H9 (cell line): ENCODE measurements at regions not wholly inside any gene's neighbourhood (a gene's known extent, or its start where the extent isn't known, plus 50 kb on each side); places are given as distances from the start of the nearest gene placed in this dataset.

Source experiments
- DNase-seq: peaks from one replicate; pipeline ENCODE4 v3.0.0-alpha.2; 2017
- H2AFZ ChIP-seq: one replicate; pipeline ENCODE4 v1.6.1; 2013; ENCODE audit warnings: mild to moderate bottlenecking, low read length, control low read depth, moderate library complexity
- H2AK5ac ChIP-seq: 2 replicates; pipeline ENCODE4 v1.6.1; 2013; ENCODE audit warnings: low read length, control low read depth, mixed read lengths; ENCODE audit not compliant: insufficient read length
- H2BK120ac ChIP-seq: one replicate; pipeline ENCODE4 v1.6.1; 2013; ENCODE audit warnings: low read depth, mild to moderate bottlenecking, low read length, control low read depth, inconsistent platforms; ENCODE audit not compliant: poor library complexity, severe bottlenecking
- H2BK12ac ChIP-seq: 2 replicates; pipeline ENCODE4 v1.6.1; 2013; ENCODE audit warnings: low read length, control low read depth, mixed read lengths, low read depth; ENCODE audit not compliant: insufficient read length
- H2BK15ac ChIP-seq: 2 replicates; pipeline ENCODE4 v1.6.1; 2013; ENCODE audit warnings: low read depth, low read length, control low read depth
- H2BK20ac ChIP-seq: one replicate; pipeline ENCODE4 v1.6.1; 2013; ENCODE audit warnings: low read depth, mild to moderate bottlenecking, low read length, control low read depth, inconsistent platforms; ENCODE audit not compliant: poor library complexity, severe bottlenecking
- H2BK5ac ChIP-seq: 2 replicates; pipeline ENCODE4 v1.6.1; 2013; ENCODE audit warnings: low read length, control low read depth, mixed read lengths; ENCODE audit not compliant: insufficient read length
- H3K14ac ChIP-seq: 2 replicates; pipeline ENCODE4 v1.6.1; 2013; ENCODE audit warnings: low read length, control low read depth; ENCODE audit not compliant: insufficient read depth
- H3K18ac ChIP-seq: 2 replicates; pipeline ENCODE4 v1.6.1; 2013; ENCODE audit warnings: low read depth, mild to moderate bottlenecking, mixed read lengths, low read length, control low read depth; ENCODE audit not compliant: insufficient read length
- H3K23ac ChIP-seq: 2 replicates; pipeline ENCODE4 v1.6.1; 2013; ENCODE audit warnings: low read length, control low read depth, mixed read lengths, low read depth; ENCODE audit not compliant: insufficient read length
- H3K23me2 ChIP-seq: 2 replicates; pipeline ENCODE4 v1.6.1; 2013; ENCODE audit warnings: low read depth, mild to moderate bottlenecking, mixed read lengths, low read length, control low read depth; ENCODE audit not compliant: insufficient read length, poor library complexity, severe bottlenecking
- H3K27ac ChIP-seq: 2 replicates; pipeline ENCODE4 v1.5.1; 2013; ENCODE audit warnings: low read length, control low read depth, mixed read lengths, low read depth; ENCODE audit not compliant: insufficient read length
- H3K27me3 ChIP-seq: 2 replicates; pipeline ENCODE4 v1.6.1; 2013; ENCODE audit warnings: low read length, control low read depth, inconsistent platforms; ENCODE audit not compliant: insufficient read depth
- H3K4ac ChIP-seq: 2 replicates; pipeline ENCODE4 v1.6.1; 2013; ENCODE audit warnings: low read depth, mild to moderate bottlenecking, control low read depth, inconsistent platforms, low read length, moderate library complexity
- H3K4me1 ChIP-seq: 2 replicates; pipeline ENCODE4 v1.6.1; 2013; ENCODE audit warnings: low read length, control low read depth, inconsistent platforms; ENCODE audit not compliant: insufficient read depth
- H3K4me2 ChIP-seq: 2 replicates; pipeline ENCODE4 v1.6.1; 2013; ENCODE audit warnings: low read length, control low read depth, mixed read lengths; ENCODE audit not compliant: insufficient read length, insufficient read depth
- H3K56ac ChIP-seq: 2 replicates; pipeline ENCODE4 v1.6.1; 2013; ENCODE audit warnings: low read depth, mild to moderate bottlenecking, mixed read lengths, low read length, control low read depth; ENCODE audit not compliant: insufficient read length
- H3K79me1 ChIP-seq: 2 replicates; pipeline ENCODE4 v1.6.1; 2013; ENCODE audit warnings: low read depth, mild to moderate bottlenecking, moderate library complexity, low read length, control low read depth, inconsistent platforms; ENCODE audit not compliant: insufficient read depth, poor library complexity, severe bottlenecking
- H3K79me2 ChIP-seq: 2 replicates; pipeline ENCODE4 v1.6.1; 2013; ENCODE audit warnings: low read length, control low read depth, inconsistent platforms; ENCODE audit not compliant: insufficient read depth
- H3K9ac ChIP-seq: 2 replicates; pipeline ENCODE4 v1.6.1; 2013; ENCODE audit warnings: low read length, control low read depth, mixed read lengths; ENCODE audit not compliant: insufficient read length; ENCODE audit errors: extremely low read depth
- H3K9me3 ChIP-seq: one replicate; pipeline ENCODE4 v1.6.1; 2013; ENCODE audit warnings: low read depth, low read length, inconsistent platforms; ENCODE audit not compliant: control insufficient read depth
- H3T11ph ChIP-seq: one replicate; pipeline ENCODE4 v1.6.1; 2013; ENCODE audit warnings: mild to moderate bottlenecking, low read length, control low read depth, inconsistent platforms
- H4K20me1 ChIP-seq: one replicate; pipeline ENCODE4 v1.6.1; 2013; ENCODE audit not compliant: control insufficient read depth, insufficient read length, insufficient read depth
- H4K5ac ChIP-seq: 2 replicates; pipeline ENCODE4 v1.6.1; 2013; ENCODE audit warnings: low read depth, mild to moderate bottlenecking, mixed read lengths, low read length, control low read depth; ENCODE audit not compliant: insufficient read length
- H4K8ac ChIP-seq: replicated peaks from 2 replicates; pipeline ENCODE4 v1.6.1; 2013; ENCODE audit warnings: low read length, control low read depth, mixed read lengths, low read depth; ENCODE audit not compliant: insufficient read length
- H4K91ac ChIP-seq: 2 replicates; pipeline ENCODE4 v1.6.1; 2013; ENCODE audit warnings: low read depth, mild to moderate bottlenecking, moderate library complexity, mixed read lengths, low read length, control low read depth; ENCODE audit not compliant: insufficient read length
- H3K27ac Mint-ChIP-seq, 3 experiments: 2 replicates in 2 of 3; 3 replicates in 1 of 3; pipeline ENCODE4 v1.8.0; 2020 to 2021; ENCODE audit warnings: mixed read lengths in 3 of 3, mild to moderate bottlenecking in 1 of 3, moderate library complexity in 1 of 3
- H3K27me3 Mint-ChIP-seq: 2 replicates; pipeline ENCODE4 v1.8.0; 2021; ENCODE audit warnings: low read depth, mild to moderate bottlenecking, moderate library complexity, mixed read lengths
- H3K36me3 Mint-ChIP-seq, 3 experiments: 2 replicates in 2 of 3; 3 replicates in 1 of 3; pipeline ENCODE4 v1.8.0; 2020 to 2021; ENCODE audit warnings: low read depth in 3 of 3, mixed read lengths in 3 of 3; ENCODE audit not compliant: insufficient read depth in 1 of 3
- H3K4me1 Mint-ChIP-seq, 2 experiments: 2 replicates each; pipeline ENCODE4 v1.8.0; 2020; ENCODE audit warnings: mixed read lengths in 2 of 2
- H3K4me3 Mint-ChIP-seq, 2 experiments: 2 replicates in 1 of 2; 3 replicates in 1 of 2; pipeline ENCODE4 v1.8.0; 2020 to 2021; ENCODE audit warnings: mild to moderate bottlenecking in 2 of 2, mixed read lengths in 2 of 2, moderate library complexity in 1 of 2
- H3K9me3 Mint-ChIP-seq, 2 experiments: 2 replicates in 1 of 2; 3 replicates in 1 of 2; pipeline ENCODE4 v1.8.0; 2020; ENCODE audit warnings: mild to moderate bottlenecking in 2 of 2, mixed read lengths in 2 of 2, moderate library complexity in 1 of 2
- CTCF ChIP-seq: fragments of 200-600 bp; sonication (generic); conservative IDR thresholded peaks from 3 replicates; pipeline ENCODE4 v1.8.0; 2021; ENCODE audit warnings: antibody characterized with exemption, mild to moderate bottlenecking
- WGBS: extraction: QIAGEN DNeasy Blood & Tissue Kit; methylation state at CpG from one replicate; pipeline ENCODE4 v1.1.7; 2013; ENCODE audit warnings: missing lambda C conversion rate, low lambda C conversion rate, mixed read lengths; ENCODE audit not compliant: insufficient read length; ENCODE audit errors: extremely low coverage; 5-methylcytosine and 5-hydroxymethylcytosine counted together

- Histone ChIP-seq H2BK120ac (no peak overlapping the region), H4K91ac (no peak overlapping the region), H3K27me3 (no peaks in the 10 kb centered on the region), H3K9me3 (no peaks in the 10 kb centered on the region), H2BK15ac (0 out of 2 replicates have a peak overlapping the region, but pooled peaks have one; percentile 24), H4K8ac (no peak overlapping the region), H4K5ac (no peak overlapping the region), H3K4me1 (no peaks in the 10 kb centered on the region), H3K27ac (no peak overlapping the region), H2BK5ac (no peak overlapping the region), H3K4me2 (no peak overlapping the region), H3K56ac (no peak overlapping the region), H3K18ac (no peak overlapping the region), H3K9ac (no peak overlapping the region), H3K23me2 (no peaks in the 10 kb centered on the region), H2AK5ac (no peak overlapping the region), H3K14ac (no peak overlapping the region), H2BK12ac (no peak overlapping the region), H3K4ac (no peak overlapping the region), H3K79me1 (no peaks in the 10 kb centered on the region), H2AFZ (no peak overlapping the region), H3K79me2 (no peaks in the 10 kb centered on the region), H4K20me1 (no peaks in the 10 kb centered on the region), H3T11ph (no peak overlapping the region), H2BK20ac (no peak overlapping the region), H3K23ac (no peak overlapping the region)
- no peak overlapping the region for H3K4me3 Mint-ChIP-seq
- WGBS, result no CpG with 5 or more reads among the region's 3 CpGs
- no peaks in the 10 kb centered on the region for H3K27me3 Mint-ChIP-seq
- H3K27ac Mint-ChIP-seq, result peak overlapping the region in 1 of 3 experiments; percentile 68; a peak in 2 of 7 replicates
- H3K36me3 Mint-ChIP-seq, result peaks cover 0 to 27% (median 0%) of the 10 kb centered on the region in 3 experiments; a peak in 5 of 7 replicates
- H3K4me1 Mint-ChIP-seq, result no peaks in the 10 kb centered on the region
- TF ChIP-seq CTCF, result no peak
- peaks cover 15 to 17% of the 10 kb centered on the region in 2 experiments; a peak in 4 of 5 replicates for H3K9me3 Mint-ChIP-seq
- DNase-seq, result no peak
Observed at GRCh38 chr7:109309790-109310189, 740.1 kb downstream of the DNAJB9 start.
